ENCODE measurements at regions not wholly inside any gene's neighbourhood (a gene's known extent, or its start where the extent isn't known, plus 50 kb on each side); places are given as distances from the start of the nearest gene placed in this dataset.

DNA sequence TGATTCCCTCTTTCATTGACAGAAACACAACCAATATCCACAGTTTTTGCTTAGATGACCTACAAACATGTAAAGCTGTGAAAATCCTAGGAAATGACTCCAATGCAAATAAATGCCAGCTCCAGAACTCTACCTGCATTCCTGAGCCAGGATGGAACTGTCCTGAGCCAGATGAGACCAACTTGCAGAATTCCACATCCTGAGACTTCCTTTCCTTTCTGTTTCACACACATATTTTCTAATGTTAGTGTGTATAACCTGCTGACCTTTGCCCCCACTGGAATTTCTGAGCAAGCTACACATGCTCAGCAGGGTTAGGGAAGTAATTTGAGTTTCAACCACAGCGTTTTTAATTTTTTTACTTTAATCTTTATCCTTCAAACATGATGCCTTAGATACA is 69.6 kb upstream of the ADGRF1 start:
- Histone ChIP-seq H3K4me3 (no peak overlapping the region), H3K27ac (replicated peaks) (no peak overlapping the region), H3K27me3 (ENCODE audit: low read depth) (peaks cover 28% of the 10 kb centered on the region), H3K4me1 (no peaks in the 10 kb centered on the region), H3K36me3 (no peaks in the 10 kb centered on the region), H3K9me3 (replicated peaks) (no peaks in the 10 kb centered on the region)
- TF ChIP-seq, protein P1, sequence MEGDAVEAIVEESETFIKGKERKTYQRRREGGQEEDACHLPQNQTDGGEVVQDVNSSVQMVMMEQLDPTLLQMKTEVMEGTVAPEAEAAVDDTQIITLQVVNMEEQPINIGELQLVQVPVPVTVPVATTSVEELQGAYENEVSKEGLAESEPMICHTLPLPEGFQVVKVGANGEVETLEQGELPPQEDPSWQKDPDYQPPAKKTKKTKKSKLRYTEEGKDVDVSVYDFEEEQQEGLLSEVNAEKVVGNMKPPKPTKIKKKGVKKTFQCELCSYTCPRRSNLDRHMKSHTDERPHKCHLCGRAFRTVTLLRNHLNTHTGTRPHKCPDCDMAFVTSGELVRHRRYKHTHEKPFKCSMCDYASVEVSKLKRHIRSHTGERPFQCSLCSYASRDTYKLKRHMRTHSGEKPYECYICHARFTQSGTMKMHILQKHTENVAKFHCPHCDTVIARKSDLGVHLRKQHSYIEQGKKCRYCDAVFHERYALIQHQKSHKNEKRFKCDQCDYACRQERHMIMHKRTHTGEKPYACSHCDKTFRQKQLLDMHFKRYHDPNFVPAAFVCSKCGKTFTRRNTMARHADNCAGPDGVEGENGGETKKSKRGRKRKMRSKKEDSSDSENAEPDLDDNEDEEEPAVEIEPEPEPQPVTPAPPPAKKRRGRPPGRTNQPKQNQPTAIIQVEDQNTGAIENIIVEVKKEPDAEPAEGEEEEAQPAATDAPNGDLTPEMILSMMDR (IDR thresholded peaks at IDR 0.05; ENCODE audit: borderline replicate concordance) = no peak
- intact Hi-C loops (cut with micrococcal nuclease) = no loop called here
- DNase-seq = no peak

DNA sequence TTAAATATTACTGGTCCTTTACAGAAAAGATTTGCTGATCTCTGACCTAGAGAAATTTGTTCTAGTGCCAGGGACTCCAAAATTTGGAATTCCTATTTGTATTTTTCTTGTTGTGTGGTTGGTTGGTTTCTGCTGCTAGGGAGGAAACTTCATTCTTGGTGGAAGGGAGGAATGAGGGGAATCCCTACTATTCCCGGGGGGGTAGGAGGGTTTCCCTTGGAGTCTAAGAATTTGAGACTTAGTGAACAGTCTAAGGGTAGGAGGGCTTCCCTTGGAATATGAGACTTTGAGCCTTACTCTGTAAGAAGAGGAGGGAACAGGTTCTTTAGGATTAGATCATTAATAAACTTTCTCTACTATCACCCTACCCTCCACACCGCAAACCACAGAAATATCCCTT is 67.1 kb upstream of the ADGRF1 start:
- no peak overlapping the region for H3K4me3 ChIP-seq
- H3K4me1 ChIP-seq = no peaks in the 10 kb centered on the region
- H3K27me3 ChIP-seq (ENCODE audit: low read depth) = peaks cover 24% of the 10 kb centered on the region
- TF ChIP-seq, protein P1 (IDR thresholded peaks at IDR 0.05; ENCODE audit: borderline replicate concordance) = no peak
- H3K36me3 ChIP-seq = no peaks in the 10 kb centered on the region
- H3K27ac ChIP-seq (replicated peaks) = no peak overlapping the region
- intact Hi-C loops (cut with micrococcal nuclease) = no loop called here
- H3K9me3 ChIP-seq (replicated peaks) = no peaks in the 10 kb centered on the region
- DNase-seq = no peak

DNA sequence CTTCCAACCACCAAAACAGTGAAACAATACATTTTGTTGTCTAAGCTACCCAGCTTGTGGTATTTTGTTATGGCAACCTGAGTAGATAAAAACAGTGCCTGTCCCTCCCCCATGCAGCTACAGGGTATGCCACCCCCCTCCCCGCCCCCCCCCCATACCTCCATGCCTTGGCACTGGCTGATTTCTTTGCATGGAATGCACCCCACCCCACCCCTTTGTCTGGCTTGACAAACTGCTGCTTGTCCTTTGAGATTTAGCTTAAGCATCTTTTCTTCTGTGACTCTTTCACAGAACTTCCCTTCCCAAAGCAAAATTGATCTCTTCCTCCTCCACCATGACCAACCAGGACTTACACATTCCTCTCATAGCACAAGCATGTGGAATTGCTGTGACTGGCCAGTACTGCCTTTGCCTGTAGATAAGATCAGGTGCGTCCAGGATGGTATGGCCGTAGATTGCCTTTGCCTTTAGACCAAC is 64.6 kb upstream of the ADGRF1 start:
- intact Hi-C loops (cut with micrococcal nuclease) = no loop called here
- H3K4me1 ChIP-seq = no peaks in the 10 kb centered on the region
- no peak for DNase-seq
- no peak overlapping the region for H3K27ac ChIP-seq (replicated peaks)
- no peaks in the 10 kb centered on the region for H3K36me3 ChIP-seq
- peaks cover 23% of the 10 kb centered on the region for H3K27me3 ChIP-seq (ENCODE audit: low read depth)
- no peaks in the 10 kb centered on the region for H3K9me3 ChIP-seq (replicated peaks)
- TF ChIP-seq, protein P1 (IDR thresholded peaks at IDR 0.05; ENCODE audit: borderline replicate concordance) = no peak
- no peak overlapping the region for H3K4me3 ChIP-seq

DNA sequence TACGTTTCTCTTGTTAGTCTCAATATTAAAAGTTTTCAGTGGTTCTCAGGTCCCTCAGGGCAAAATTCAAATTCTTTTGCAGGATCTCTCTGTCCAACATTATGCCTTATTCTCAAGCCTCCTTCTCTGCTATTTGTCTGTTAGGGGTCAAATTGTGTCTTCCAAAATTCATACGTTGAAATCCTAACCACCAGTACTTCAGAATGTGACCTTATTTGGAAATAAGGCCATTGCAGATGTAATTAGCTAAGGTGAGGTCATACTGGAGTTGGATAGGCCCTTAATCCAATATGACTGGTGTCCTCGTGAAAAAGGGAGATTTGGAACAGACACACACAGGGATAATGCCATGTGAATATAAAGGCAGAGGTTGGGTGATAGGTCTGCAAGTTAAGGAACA is 64.1 kb upstream of the ADGRF1 start:
- intact Hi-C loops (cut with micrococcal nuclease) = no loop called here
- Histone ChIP-seq H3K36me3 (no peaks in the 10 kb centered on the region), H3K27me3 (ENCODE audit: low read depth) (peaks cover 19% of the 10 kb centered on the region), H3K9me3 (replicated peaks) (no peaks in the 10 kb centered on the region), H3K4me3 (no peak overlapping the region), H3K27ac (replicated peaks) (no peak overlapping the region), H3K4me1 (no peaks in the 10 kb centered on the region)
- TF ChIP-seq, protein P1 (IDR thresholded peaks at IDR 0.05; ENCODE audit: borderline replicate concordance) = no peak
- no peak for DNase-seq

DNA sequence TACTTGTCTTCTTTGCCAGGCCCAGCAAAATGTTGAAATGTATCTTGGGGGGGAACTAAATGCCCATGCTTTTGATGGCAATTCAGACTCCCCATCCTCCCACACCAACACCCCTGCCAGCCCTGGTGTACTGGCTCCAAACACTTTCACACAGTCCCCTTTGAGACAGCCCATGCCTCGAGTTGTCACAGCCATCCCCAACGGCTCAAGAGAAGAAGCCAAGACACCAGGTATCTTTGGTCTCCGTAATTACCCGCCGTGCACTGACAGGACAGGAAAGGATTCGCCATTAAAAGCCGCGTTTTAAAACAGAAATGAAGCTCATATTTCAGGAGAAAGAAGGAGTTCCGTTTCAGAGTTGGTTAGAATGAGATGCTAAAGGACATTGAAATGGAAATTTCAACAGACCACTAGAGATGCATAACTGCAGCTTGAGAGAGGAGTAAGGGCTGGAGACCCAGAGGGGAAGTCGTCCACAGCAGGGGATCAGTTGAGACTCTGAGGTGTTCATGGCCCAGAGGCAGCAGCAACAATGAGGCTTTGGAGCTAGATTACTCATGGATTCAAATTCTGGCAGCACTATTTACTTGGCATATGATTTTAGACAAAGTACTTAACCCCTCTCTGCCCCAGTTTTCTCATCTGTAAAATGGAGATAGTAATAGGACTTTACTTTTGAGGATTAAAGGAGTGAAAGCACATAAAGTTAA is 63.5 kb upstream of the ADGRF1 start:
- H3K27ac ChIP-seq (replicated peaks) = no peak overlapping the region
- no peaks in the 10 kb centered on the region for H3K4me1 ChIP-seq
- intact Hi-C loops (cut with micrococcal nuclease) = no loop called here
- TF ChIP-seq, protein P1 (IDR thresholded peaks at IDR 0.05; ENCODE audit: borderline replicate concordance) = no peak
- no peak overlapping the region for H3K4me3 ChIP-seq
- DNase-seq = no peak
- no peaks in the 10 kb centered on the region for H3K9me3 ChIP-seq (replicated peaks)
- no peaks in the 10 kb centered on the region for H3K36me3 ChIP-seq
- peaks cover 19% of the 10 kb centered on the region for H3K27me3 ChIP-seq (ENCODE audit: low read depth)
